GM12878 (cell line): ENCODE measurements at regions not wholly inside any gene's neighbourhood (a gene's known extent, or its start where the extent isn't known, plus 50 kb on each side); places are given as distances from the start of the nearest gene placed in this dataset.

ENCODE experiments used
- ATF2 ChIP-seq: IDR thresholded peaks from 2 replicates; pipeline ENCODE4 v1.6.1; 2012; ENCODE audit warnings: low read length, inconsistent platforms
- CBFB ChIP-seq: IDR thresholded peaks from 2 replicates; pipeline ENCODE4 v1.6.1; 2016; ENCODE audit warnings: antibody characterized with exemption, low read depth
- CHD4 ChIP-seq: fragments of 200-600 bp; sonication (generic); IDR thresholded peaks from 2 replicates; pipeline ENCODE4 v1.6.1; 2016; ENCODE audit warnings: mild to moderate bottlenecking
- CREM ChIP-seq: IDR thresholded peaks from 2 replicates; pipeline ENCODE4 v1.6.1; 2014; ENCODE audit warnings: antibody characterized with exemption, low read depth
- DPF2 ChIP-seq: fragments of 450-650 bp; IDR thresholded peaks from 2 replicates; pipeline ENCODE4 v1.6.1; 2017; ENCODE audit warnings: mild to moderate bottlenecking
- FOXM1 ChIP-seq: IDR thresholded peaks from 2 replicates; pipeline ENCODE4 v1.6.1; 2012; ENCODE audit warnings: low read depth, mild to moderate bottlenecking, inconsistent platforms, low read length, moderate library complexity
- HDAC2 ChIP-seq: fragments of 200-600 bp; sonication (generic); IDR thresholded peaks from 2 replicates; pipeline ENCODE4 v1.6.1; 2017
- IKZF1 ChIP-seq: fragments of 450-650 bp; conservative IDR thresholded peaks from 2 replicates; pipeline ENCODE4 v1.6.1; 2017; ENCODE audit warnings: antibody characterized with exemption, mild to moderate bottlenecking
- IKZF2 ChIP-seq, 2 experiments: fragments of 450-650 bp; IDR thresholded peaks; 2 replicates each; pipeline ENCODE4 v1.6.1; 2017; ENCODE audit warnings: mild to moderate bottlenecking in 2 of 2, moderate library complexity in 2 of 2
- IRF4 ChIP-seq: IDR thresholded peaks from 2 replicates; pipeline ENCODE4 v1.6.1; 2011; ENCODE audit warnings: low read depth, low read length
- MEF2A ChIP-seq: IDR thresholded peaks from 2 replicates; pipeline ENCODE4 v1.6.1; 2011; ENCODE audit warnings: low read depth, mild to moderate bottlenecking, low read length, moderate library complexity; ENCODE audit not compliant: insufficient read depth
- NFYB ChIP-seq: IDR thresholded peaks from 2 replicates; pipeline ENCODE4 v1.6.1; 2011; ENCODE audit warnings: low read depth, mild to moderate bottlenecking, low read length, improper control_type of control experiment, moderate library complexity; ENCODE audit not compliant: insufficient read depth
- NR2C2 ChIP-seq: IDR thresholded peaks from 2 replicates; pipeline ENCODE4 v1.6.1; 2011; ENCODE audit warnings: borderline replicate concordance, low read depth; ENCODE audit not compliant: control insufficient read depth, insufficient read length
- PAX5 ChIP-seq: IDR thresholded peaks from 2 replicates; pipeline ENCODE4 v1.6.1; 2011; ENCODE audit warnings: low read depth, low read length, borderline replicate concordance
- POU2F2 ChIP-seq: IDR thresholded peaks from 3 replicates; pipeline ENCODE4 v1.6.1; 2011; ENCODE audit warnings: low read depth, mild to moderate bottlenecking, low read length, borderline replicate concordance
- RB1 ChIP-seq: fragments of 450-650 bp; formaldehyde crosslinking; IDR thresholded peaks from 2 replicates; pipeline ENCODE4 v1.6.1; 2017; ENCODE audit warnings: mild to moderate bottlenecking, borderline replicate concordance
- RELA ChIP-seq: fragments of 450-650 bp; IDR thresholded peaks from 2 replicates; pipeline ENCODE4 v1.8.0; 2014; ENCODE audit warnings: borderline replicate concordance; ENCODE audit not compliant: partially characterized antibody
- RUNX3 ChIP-seq: IDR thresholded peaks from 2 replicates; pipeline ENCODE4 v1.6.1; 2012; ENCODE audit warnings: low read length, inconsistent platforms
- SREBF2 ChIP-seq: IDR thresholded peaks from 2 replicates; pipeline ENCODE4 v1.6.1; 2012; ENCODE audit warnings: mild to moderate bottlenecking, low read length
- TBL1XR1 ChIP-seq: IDR thresholded peaks from 2 replicates; pipeline ENCODE4 v1.6.1; 2012; ENCODE audit warnings: low read depth, low read length, improper control_type of control experiment
- ZBTB33 ChIP-seq: fragments of 450-650 bp; IDR thresholded peaks from 2 replicates; pipeline ENCODE4 v1.6.1; 2017; ENCODE audit warnings: mild to moderate bottlenecking
- ZBTB4 ChIP-seq: fragments of 450-650 bp; formaldehyde crosslinking; IDR thresholded peaks from 2 replicates; pipeline ENCODE4 v1.4.0; 2022; ENCODE audit warnings: mild to moderate bottlenecking, moderate library complexity
- ZNF207 ChIP-seq: fragments of 450-650 bp; IDR thresholded peaks from 2 replicates; pipeline ENCODE4 v1.6.1; 2014; ENCODE audit warnings: antibody characterized with exemption, mild to moderate bottlenecking, borderline replicate concordance
- ZSCAN29 ChIP-seq: fragments of 450-650 bp; IDR thresholded peaks from 2 replicates; pipeline ENCODE4 v1.6.1; 2017; ENCODE audit warnings: mild to moderate bottlenecking, moderate library complexity

- peak; percentile 85 for TF ChIP-seq IRF4
- 0 out of 2 replicates have a peak, but pooled peaks have one; percentile 8 for TF ChIP-seq TBL1XR1
- no peak for TF ChIP-seq RB1
- no peak for TF ChIP-seq CHD4
- peak; percentile 84 for TF ChIP-seq IKZF1
- TF ChIP-seq RELA, result no peak
- TF ChIP-seq HDAC2, result no peak
- TF ChIP-seq DPF2, result peak; percentile 80
- peak; percentile 85 for TF ChIP-seq RUNX3
- peak; percentile 89 for TF ChIP-seq POU2F2
- no peak for TF ChIP-seq ZBTB33
- peak; percentile 64; the same call in 1 of the 2 replicates for TF ChIP-seq FOXM1
- TF ChIP-seq ZBTB4 (CRISPR knock-in tag), result no peak
- peak; percentile 87 to 91 for TF ChIP-seq IKZF2 (IDR thresholded peaks at IDR 0.05)
- no peak for TF ChIP-seq NR2C2
- TF ChIP-seq ZNF207, result no peak
- TF ChIP-seq NFYB, result no peak
- no peak for TF ChIP-seq MEF2A
- no peak for TF ChIP-seq ZSCAN29
- peak; percentile 16; the same call in 1 of the 2 replicates for TF ChIP-seq CREM
- peak; percentile 39; the same call in 1 of the 2 replicates for TF ChIP-seq ATF2
- TF ChIP-seq CBFB, result peak; percentile 11; the same call in 1 of the 2 replicates
- TF ChIP-seq SREBF2, result no peak
- 0 out of 2 replicates have a peak, but pooled peaks have one; percentile 18 for TF ChIP-seq PAX5
Observed at GRCh38 chr1:34529935-34530859, 224.7 kb upstream of the GJB5 start (continued).
